ENCODE measurements at regions not wholly inside any gene's neighbourhood (a gene's known extent, or its start where the extent isn't known, plus 50 kb on each side); places are given as distances from the start of the nearest gene placed in this dataset.

- H3K79me2 ChIP-seq (ENCODE audit: insufficient read depth, low read depth), result no peaks in the 10 kb centered on the region
- no peak for TF ChIP-seq CTCF (conservative IDR thresholded peaks at IDR 0.05; ENCODE audit: low read depth, low read length)
- H3K4me2 ChIP-seq, result no peak overlapping the region
- H3K4me3 ChIP-seq (IDR thresholded peaks at IDR 0.05; ENCODE audit: insufficient read depth, low read depth, low read length), result no peak overlapping the region
- H3K9ac ChIP-seq, result no peak overlapping the region
- no peak overlapping the region for H2AFZ ChIP-seq (ENCODE audit: low read depth)
- no peaks in the 10 kb centered on the region for H3K4me1 ChIP-seq (ENCODE audit: low read depth, poor library complexity, severe bottlenecking)
- H3K36me3 ChIP-seq (ENCODE audit: insufficient read depth), result no peaks in the 10 kb centered on the region
- no peak overlapping the region for H3K27ac ChIP-seq
- no peaks in the 10 kb centered on the region for H3K27me3 ChIP-seq (ENCODE audit: insufficient read depth, low read depth)
- no peaks in the 10 kb centered on the region for H4K20me1 ChIP-seq (ENCODE audit: insufficient read depth)
These were observed 568.5 kb upstream of the RIOK2 start for GRCh38 chr5:97751540-97751939.

GRCh38 chr5:97752871-97753270 lies 569.8 kb upstream of the RIOK2 start:
- TF ChIP-seq CTCF (conservative IDR thresholded peaks at IDR 0.05; ENCODE audit: low read depth, low read length), result no peak
- no peaks in the 10 kb centered on the region for H4K20me1 ChIP-seq (ENCODE audit: insufficient read depth)
- H3K79me2 ChIP-seq (ENCODE audit: insufficient read depth, low read depth), result no peaks in the 10 kb centered on the region
- H3K4me1 ChIP-seq (ENCODE audit: low read depth, poor library complexity, severe bottlenecking), result no peaks in the 10 kb centered on the region
- no peak overlapping the region for H3K27ac ChIP-seq
- H3K27me3 ChIP-seq (ENCODE audit: insufficient read depth, low read depth), result no peaks in the 10 kb centered on the region
- H3K9ac ChIP-seq, result no peak overlapping the region
- H2AFZ ChIP-seq (ENCODE audit: low read depth), result no peak overlapping the region
- H3K36me3 ChIP-seq (ENCODE audit: insufficient read depth), result no peaks in the 10 kb centered on the region
- H3K4me2 ChIP-seq, result no peak overlapping the region
- no peak overlapping the region for H3K4me3 ChIP-seq (IDR thresholded peaks at IDR 0.05; ENCODE audit: insufficient read depth, low read depth, low read length)

- no peak overlapping the region for H3K9ac ChIP-seq
- H3K4me3 ChIP-seq (IDR thresholded peaks at IDR 0.05; ENCODE audit: insufficient read depth, low read depth, low read length), result no peak overlapping the region
- H3K4me2 ChIP-seq, result no peak overlapping the region
- no peaks in the 10 kb centered on the region for H4K20me1 ChIP-seq (ENCODE audit: insufficient read depth)
- no peaks in the 10 kb centered on the region for H3K27me3 ChIP-seq (ENCODE audit: insufficient read depth, low read depth)
- no peaks in the 10 kb centered on the region for H3K79me2 ChIP-seq (ENCODE audit: insufficient read depth, low read depth)
- no peak for TF ChIP-seq CTCF (conservative IDR thresholded peaks at IDR 0.05; ENCODE audit: low read depth, low read length)
- H3K27ac ChIP-seq, result no peak overlapping the region
- H3K36me3 ChIP-seq (ENCODE audit: insufficient read depth), result no peaks in the 10 kb centered on the region
- no peaks in the 10 kb centered on the region for H3K4me1 ChIP-seq (ENCODE audit: low read depth, poor library complexity, severe bottlenecking)
- H2AFZ ChIP-seq (ENCODE audit: low read depth), result no peak overlapping the region
These were observed 579.4 kb upstream of the RIOK2 start for GRCh38 chr5:97762483-97762882.

GRCh38 chr5:97764700-97765099 lies 581.7 kb upstream of the RIOK2 start:
- H3K79me2 ChIP-seq (ENCODE audit: insufficient read depth, low read depth), result no peaks in the 10 kb centered on the region
- H3K4me3 ChIP-seq (IDR thresholded peaks at IDR 0.05; ENCODE audit: insufficient read depth, low read depth, low read length), result no peak overlapping the region
- no peak overlapping the region for H3K9ac ChIP-seq
- H3K4me2 ChIP-seq, result no peak overlapping the region
- H4K20me1 ChIP-seq (ENCODE audit: insufficient read depth), result no peaks in the 10 kb centered on the region
- no peak overlapping the region for H3K27ac ChIP-seq
- no peaks in the 10 kb centered on the region for H3K36me3 ChIP-seq (ENCODE audit: insufficient read depth)
- H3K27me3 ChIP-seq (ENCODE audit: insufficient read depth, low read depth), result no peaks in the 10 kb centered on the region
- H3K4me1 ChIP-seq (ENCODE audit: low read depth, poor library complexity, severe bottlenecking), result no peaks in the 10 kb centered on the region
- no peak for TF ChIP-seq CTCF (conservative IDR thresholded peaks at IDR 0.05; ENCODE audit: low read depth, low read length)
- no peak overlapping the region for H2AFZ ChIP-seq (ENCODE audit: low read depth)

GRCh38 chr5:97778451-97778850 lies 595.4 kb upstream of the RIOK2 start:
- H4K20me1 ChIP-seq (ENCODE audit: insufficient read depth), result no peaks in the 10 kb centered on the region
- H3K9ac ChIP-seq, result no peak overlapping the region
- TF ChIP-seq CTCF (conservative IDR thresholded peaks at IDR 0.05; ENCODE audit: low read depth, low read length), result no peak
- H2AFZ ChIP-seq (ENCODE audit: low read depth), result no peak overlapping the region
- no peaks in the 10 kb centered on the region for H3K79me2 ChIP-seq (ENCODE audit: insufficient read depth, low read depth)
- H3K36me3 ChIP-seq (ENCODE audit: insufficient read depth), result no peaks in the 10 kb centered on the region
- H3K27ac ChIP-seq, result no peak overlapping the region
- H3K27me3 ChIP-seq (ENCODE audit: insufficient read depth, low read depth), result no peaks in the 10 kb centered on the region
- no peak overlapping the region for H3K4me3 ChIP-seq (IDR thresholded peaks at IDR 0.05; ENCODE audit: insufficient read depth, low read depth, low read length)
- H3K4me1 ChIP-seq (ENCODE audit: low read depth, poor library complexity, severe bottlenecking), result no peaks in the 10 kb centered on the region
- no peak overlapping the region for H3K4me2 ChIP-seq

Measured in KMS-11 (cell line).